ENCODE measurements at regions not wholly inside any gene's neighbourhood (a gene's known extent, or its start where the extent isn't known, plus 50 kb on each side); places are given as distances from the start of the nearest gene placed in this dataset.
"Not testable (repeated sequence)": the region's sequence is repeated elsewhere in the genome, so short reads cannot be mapped to it uniquely, and the experiment has no call there.

- no peak for DNase-seq
These were observed 188.0 kb upstream of the E2F7 start for GRCh38 chr12:77253321-77253720.

- no peak for DNase-seq
These were observed 186.4 kb upstream of the E2F7 start for GRCh38 chr12:77251799-77252198.

GRCh38 chr12:77249892-77250291 is 184.5 kb upstream of the E2F7 start:
- DNase-seq = no peak

GRCh38 chr12:77248036-77248435 is 182.7 kb upstream of the E2F7 start:
- DNase-seq = no peak

GRCh38 chr12:77247542-77247941 is 182.2 kb upstream of the E2F7 start:
- no peak for DNase-seq

GRCh38 chr12:77243345-77243744 is 178.0 kb upstream of the E2F7 start:
- no peak for DNase-seq

GRCh38 chr12:77239617-77240016 is 174.2 kb upstream of the E2F7 start:
- DNase-seq = no peak

- DNase-seq = no peak
These were observed 173.0 kb upstream of the E2F7 start for GRCh38 chr12:77238335-77238734.

GRCh38 chr12:77237896-77238295 is 172.5 kb upstream of the E2F7 start:
- DNase-seq = no peak

- no peak for DNase-seq
These were observed 170.7 kb upstream of the E2F7 start for GRCh38 chr12:77236066-77236465.

- no peak for DNase-seq
These were observed 166.7 kb upstream of the E2F7 start for GRCh38 chr12:77232045-77232444.

- no peak for DNase-seq
These were observed 166.1 kb upstream of the E2F7 start for GRCh38 chr12:77231501-77231918.

- no peak for DNase-seq
These were observed 164.5 kb upstream of the E2F7 start for GRCh38 chr12:77229640-77230442.

GRCh38 chr12:77228376-77228775 is 163.0 kb upstream of the E2F7 start:
- DNase-seq = no peak

- no peak for DNase-seq
These were observed 161.0 kb upstream of the E2F7 start for GRCh38 chr12:77226368-77226767.

GRCh38 chr12:77225373-77225772 is 160.0 kb upstream of the E2F7 start:
- DNase-seq = no peak

- no peak for DNase-seq
These were observed 159.0 kb upstream of the E2F7 start for GRCh38 chr12:77224346-77224745.

- DNase-seq = no peak
These were observed 157.0 kb upstream of the E2F7 start for GRCh38 chr12:77222336-77222735.

GRCh38 chr12:77220586-77220985 is 155.2 kb upstream of the E2F7 start:
- no peak for DNase-seq

- no peak for DNase-seq
These were observed 152.9 kb upstream of the E2F7 start for GRCh38 chr12:77218278-77218677.

GRCh38 chr12:77216136-77216535 is 150.8 kb upstream of the E2F7 start:
- not testable (repeated sequence) for DNase-seq

- DNase-seq = no peak
These were observed 148.8 kb upstream of the E2F7 start for GRCh38 chr12:77214136-77214535.

GRCh38 chr12:77213319-77213718 is 147.9 kb upstream of the E2F7 start:
- no peak for DNase-seq

- DNase-seq = no peak
These were observed 145.4 kb upstream of the E2F7 start for GRCh38 chr12:77210724-77211123.

- DNase-seq = no peak
These were observed 138.7 kb upstream of the E2F7 start for GRCh38 chr12:77204083-77204482.

All from NCI-H2227 treated with DMSO at 0.1 percent for 48 hours (cell line).